ENCODE measurements at regions not wholly inside any gene's neighbourhood (a gene's known extent, or its start where the extent isn't known, plus 50 kb on each side); places are given as distances from the start of the nearest gene placed in this dataset.
"Not testable (repeated sequence)": the region's sequence is repeated elsewhere in the genome, so short reads cannot be mapped to it uniquely, and the experiment has no call there.

- H4K20me1 ChIP-seq (ENCODE audit: insufficient read depth, low read length, poor library complexity, severe bottlenecking) = no peaks in the 10 kb centered on the region
- H3K4me1 ChIP-seq (ENCODE audit: insufficient read depth, low read length, poor library complexity, severe bottlenecking) = no peaks in the 10 kb centered on the region
- no peaks in the 10 kb centered on the region for H3K79me2 ChIP-seq (ENCODE audit: insufficient read depth, low read length)
- TF ChIP-seq EZH2phosphoT487 (IDR thresholded peaks at IDR 0.05; ENCODE audit: borderline replicate concordance) (no peak), CTCF (conservative IDR thresholded peaks at IDR 0.05; ENCODE audit: low read length) (no peak)
- no peak overlapping the region for H3K4me2 ChIP-seq (ENCODE audit: low read depth, low read length, poor library complexity, severe bottlenecking)
- H3K9me3 ChIP-seq (ENCODE audit: insufficient read depth, low read depth, low read length) = no peaks in the 10 kb centered on the region
- no peaks in the 10 kb centered on the region for H3K27me3 ChIP-seq (ENCODE audit: insufficient read depth, low read length, poor library complexity, severe bottlenecking)
- no peak overlapping the region for H3K4me3 ChIP-seq (ENCODE audit: low read length, poor library complexity, severe bottlenecking)
- H2AFZ ChIP-seq (ENCODE audit: low read length) = no peak overlapping the region
- no peaks in the 10 kb centered on the region for H3K9me2 ChIP-seq (replicated peaks; ENCODE audit: low read depth, low read length)
- H3F3A ChIP-seq (ENCODE audit: low read depth) = no peaks in the 10 kb centered on the region
- no peak overlapping the region for H3K9ac ChIP-seq (ENCODE audit: low read depth, low read length, poor library complexity, severe bottlenecking)
- H3K36me3 ChIP-seq (ENCODE audit: insufficient read depth, low read length) = no peaks in the 10 kb centered on the region
Observed at GRCh38 chr9:102405218-102405867, 589.8 kb upstream of the CYLC2 start.

GRCh38 chr9:102403514-102403913 lies 591.6 kb upstream of the CYLC2 start:
- Histone ChIP-seq H3K36me3 (ENCODE audit: insufficient read depth, low read length) (no peaks in the 10 kb centered on the region), H3K9me3 (ENCODE audit: insufficient read depth, low read depth, low read length) (no peaks in the 10 kb centered on the region), H3K4me1 (ENCODE audit: insufficient read depth, low read length, poor library complexity, severe bottlenecking) (no peaks in the 10 kb centered on the region), H2AFZ (ENCODE audit: low read length) (no peak overlapping the region), H3K27me3 (ENCODE audit: insufficient read depth, low read length, poor library complexity, severe bottlenecking) (no peaks in the 10 kb centered on the region), H3K79me2 (ENCODE audit: insufficient read depth, low read length) (no peaks in the 10 kb centered on the region), H3K4me3 (ENCODE audit: low read length, poor library complexity, severe bottlenecking) (no peak overlapping the region), H3K9ac (ENCODE audit: low read depth, low read length, poor library complexity, severe bottlenecking) (no peak overlapping the region), H3K4me2 (ENCODE audit: low read depth, low read length, poor library complexity, severe bottlenecking) (no peak overlapping the region), H3F3A (ENCODE audit: low read depth) (no peaks in the 10 kb centered on the region), H3K9me2 (replicated peaks; ENCODE audit: low read depth, low read length) (no peaks in the 10 kb centered on the region), H4K20me1 (ENCODE audit: insufficient read depth, low read length, poor library complexity, severe bottlenecking) (no peaks in the 10 kb centered on the region)
- TF ChIP-seq CTCF (conservative IDR thresholded peaks at IDR 0.05; ENCODE audit: low read length) (no peak), EZH2phosphoT487 (IDR thresholded peaks at IDR 0.05; ENCODE audit: borderline replicate concordance) (no peak)

- H3K4me2 ChIP-seq (ENCODE audit: low read depth, low read length, poor library complexity, severe bottlenecking) = no peak overlapping the region
- H3K4me1 ChIP-seq (ENCODE audit: insufficient read depth, low read length, poor library complexity, severe bottlenecking) = no peaks in the 10 kb centered on the region
- H3K9ac ChIP-seq (ENCODE audit: low read depth, low read length, poor library complexity, severe bottlenecking) = no peak overlapping the region
- no peak for TF ChIP-seq EZH2phosphoT487 (IDR thresholded peaks at IDR 0.05; ENCODE audit: borderline replicate concordance)
- TF ChIP-seq CTCF (conservative IDR thresholded peaks at IDR 0.05; ENCODE audit: low read length) = no peak
- H3F3A ChIP-seq (ENCODE audit: low read depth) = no peaks in the 10 kb centered on the region
- no peaks in the 10 kb centered on the region for H3K9me2 ChIP-seq (replicated peaks; ENCODE audit: low read depth, low read length)
- H3K4me3 ChIP-seq (ENCODE audit: low read length, poor library complexity, severe bottlenecking) = no peak overlapping the region
- no peaks in the 10 kb centered on the region for H3K9me3 ChIP-seq (ENCODE audit: insufficient read depth, low read depth, low read length)
- no peaks in the 10 kb centered on the region for H3K79me2 ChIP-seq (ENCODE audit: insufficient read depth, low read length)
- H4K20me1 ChIP-seq (ENCODE audit: insufficient read depth, low read length, poor library complexity, severe bottlenecking) = no peaks in the 10 kb centered on the region
- no peak overlapping the region for H2AFZ ChIP-seq (ENCODE audit: low read length)
- H3K27me3 ChIP-seq (ENCODE audit: insufficient read depth, low read length, poor library complexity, severe bottlenecking) = no peaks in the 10 kb centered on the region
- no peaks in the 10 kb centered on the region for H3K36me3 ChIP-seq (ENCODE audit: insufficient read depth, low read length)
Observed at GRCh38 chr9:102398205-102398604, 596.9 kb upstream of the CYLC2 start.

GRCh38 chr9:102385620-102386019 lies 609.5 kb upstream of the CYLC2 start:
- H3K9ac ChIP-seq (ENCODE audit: low read depth, low read length, poor library complexity, severe bottlenecking); H3K9me3 ChIP-seq (ENCODE audit: insufficient read depth, low read depth, low read length); H2AFZ ChIP-seq (ENCODE audit: low read length); H3F3A ChIP-seq (ENCODE audit: low read depth); H3K79me2 ChIP-seq (ENCODE audit: insufficient read depth, low read length); H3K9me2 ChIP-seq (replicated peaks; ENCODE audit: low read depth, low read length); H3K27me3 ChIP-seq (ENCODE audit: insufficient read depth, low read length, poor library complexity, severe bottlenecking); H3K36me3 ChIP-seq (ENCODE audit: insufficient read depth, low read length); H4K20me1 ChIP-seq (ENCODE audit: insufficient read depth, low read length, poor library complexity, severe bottlenecking); H3K4me1 ChIP-seq (ENCODE audit: insufficient read depth, low read length, poor library complexity, severe bottlenecking); H3K4me3 ChIP-seq (ENCODE audit: low read length, poor library complexity, severe bottlenecking); H3K4me2 ChIP-seq (ENCODE audit: low read depth, low read length, poor library complexity, severe bottlenecking): not testable (repeated sequence)
